ENCODE measurements at regions not wholly inside any gene's neighbourhood (a gene's known extent, or its start where the extent isn't known, plus 50 kb on each side); places are given as distances from the start of the nearest gene placed in this dataset.

DNA sequence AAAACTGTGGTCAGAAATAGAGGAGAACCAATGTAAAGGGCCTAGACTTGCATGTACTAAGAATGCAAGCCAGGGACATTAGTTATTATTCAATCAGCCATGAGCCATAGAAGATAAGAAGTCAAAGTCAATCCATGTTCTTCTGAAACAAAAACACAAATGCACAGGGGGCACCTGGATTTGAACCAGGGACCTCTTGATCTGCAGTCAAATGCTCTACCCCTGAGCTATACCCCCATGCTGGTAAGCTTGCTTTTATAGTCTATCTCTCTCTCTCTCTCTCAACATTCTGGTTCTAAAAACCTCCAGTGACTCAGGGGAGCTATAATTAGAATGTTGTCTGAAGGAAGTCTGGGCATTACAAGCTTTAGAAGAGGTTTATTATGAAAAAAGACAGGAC is 85.6 kb upstream of the ACP3 start:
- TF ChIP-seq FOXK2 (IDR thresholded peaks at IDR 0.05) (no peak), FOXA1 (IDR thresholded peaks at IDR 0.05) (no peak), LEF1 (IDR thresholded peaks at IDR 0.05; ENCODE audit: borderline replicate concordance) (no peak), HDGF (IDR thresholded peaks at IDR 0.05; ENCODE audit: borderline replicate concordance) (no peak)
- TF ChIP-seq, protein P1, sequence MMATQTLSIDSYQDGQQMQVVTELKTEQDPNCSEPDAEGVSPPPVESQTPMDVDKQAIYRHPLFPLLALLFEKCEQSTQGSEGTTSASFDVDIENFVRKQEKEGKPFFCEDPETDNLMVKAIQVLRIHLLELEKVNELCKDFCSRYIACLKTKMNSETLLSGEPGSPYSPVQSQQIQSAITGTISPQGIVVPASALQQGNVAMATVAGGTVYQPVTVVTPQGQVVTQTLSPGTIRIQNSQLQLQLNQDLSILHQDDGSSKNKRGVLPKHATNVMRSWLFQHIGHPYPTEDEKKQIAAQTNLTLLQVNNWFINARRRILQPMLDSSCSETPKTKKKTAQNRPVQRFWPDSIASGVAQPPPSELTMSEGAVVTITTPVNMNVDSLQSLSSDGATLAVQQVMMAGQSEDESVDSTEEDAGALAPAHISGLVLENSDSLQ (IDR thresholded peaks at IDR 0.05) = no peak
